Endothelial cell of umbilical vein (primary cell): ENCODE measurements at regions not wholly inside any gene's neighbourhood (a gene's known extent, or its start where the extent isn't known, plus 50 kb on each side); places are given as distances from the start of the nearest gene placed in this dataset.

ENCODE experiments used
- BruUV-seq: library from RNA; stranded (reverse); fragments of 400-500 nt; replicated peaks from 2 replicates; lab custom pipeline; 2021; lab: Mats Ljungman, UMichigan
- CTCF ChIA-PET: fragments of 300-600, 350-600 bp; sonication (Branson Sonifier 250); formaldehyde crosslinking; loops from one replicate; lab custom pipeline; 2021; ENCODE audit warnings: antibody characterized with exemption, inconsistent platforms; lab: Charles Lee
- POLR2A ChIA-PET: fragments of 300-600, 350-600 bp; sonication (Branson Sonifier 250); formaldehyde crosslinking; loops from one replicate; lab custom pipeline; 2021; ENCODE audit warnings: antibody characterized with exemption, inconsistent platforms; lab: Charles Lee
- DNase-seq: peaks from one replicate; pipeline ENCODE4 v3.0.0-alpha.2; 2011; ENCODE audit warnings: low read depth, low spot score
- FAIRE-seq: peaks from 2 replicates; lab custom pipeline; 2011; peaks lifted over from hg19 to GRCh38; lab: Jason Lieb, UNC
- H2AFZ ChIP-seq: 2 replicates; pipeline ENCODE4 v1.6.0; 2012; ENCODE audit warnings: low read depth, low read length, control low read depth, inconsistent platforms
- H3K27ac ChIP-seq: 2 replicates; pipeline ENCODE4 v1.5.1; 2011; ENCODE audit warnings: low read depth, mild to moderate bottlenecking, control low read depth, low read length, moderate library complexity; ENCODE audit not compliant: insufficient read depth
- H3K27me3 ChIP-seq, 2 experiments: 2 replicates each; pipeline versions ENCODE4 v1.6.0 to v1.6.1; 2011; ENCODE audit warnings: low read length in 2 of 2, mixed read lengths in 1 of 2; ENCODE audit not compliant: control insufficient read depth in 2 of 2, insufficient read depth in 2 of 2
- H3K36me3 ChIP-seq, 2 experiments: 2 replicates in 1 of 2; 3 replicates in 1 of 2; pipeline ENCODE4 v1.5.1; 2011; ENCODE audit warnings: low read length in 2 of 2, mild to moderate bottlenecking in 1 of 2, moderate library complexity in 1 of 2; ENCODE audit not compliant: control insufficient read depth in 2 of 2, insufficient read depth in 2 of 2; ENCODE audit errors: extremely low read depth in 1 of 2
- H3K4me1 ChIP-seq: 3 replicates; pipeline ENCODE4 v1.5.1; 2011; ENCODE audit warnings: mild to moderate bottlenecking, low read length; ENCODE audit not compliant: control insufficient read depth, insufficient read depth; ENCODE audit errors: extremely low read depth
- H3K4me2 ChIP-seq: 2 replicates; pipeline ENCODE4 v1.6.1; 2011; ENCODE audit warnings: low read length, control low read depth, mixed read lengths; ENCODE audit not compliant: insufficient read depth
- H3K4me3 ChIP-seq, 3 experiments: fragments of 200-600 bp in 1 of 3; sonication (generic), shearing (Covaris generic) in 1 of 3; replicated peaks in 1 of 3; 2 replicates each; pipeline ENCODE4 v1.5.1; 2011 to 2016; ENCODE audit warnings: control low read depth in 3 of 3, low read length in 3 of 3, mild to moderate bottlenecking in 2 of 3, inconsistent platforms in 1 of 3, low read depth in 1 of 3, moderate library complexity in 1 of 3; ENCODE audit not compliant: insufficient read depth in 1 of 3
- H3K79me2 ChIP-seq: 2 replicates; pipeline ENCODE4 v1.6.0; 2012; ENCODE audit warnings: low read length, inconsistent platforms; ENCODE audit not compliant: control insufficient read depth, insufficient read depth
- H3K9ac ChIP-seq: replicated peaks from 2 replicates; pipeline ENCODE3; 2011; ENCODE audit warnings: low read length, control low read depth; ENCODE audit not compliant: insufficient read depth; ENCODE audit errors: extremely low read depth
- H3K9me1 ChIP-seq: replicated peaks from 3 replicates; pipeline ENCODE4 v1.6.0; 2011; ENCODE audit warnings: mild to moderate bottlenecking, low read length; ENCODE audit not compliant: control insufficient read depth, insufficient read depth; ENCODE audit errors: extremely low read depth
- H3K9me3 ChIP-seq: replicated peaks from 2 replicates; pipeline ENCODE4 v1.5.1; 2012; ENCODE audit warnings: low read length, inconsistent platforms; ENCODE audit not compliant: control insufficient read depth, insufficient read depth
- H4K20me1 ChIP-seq: replicated peaks from 2 replicates; pipeline ENCODE3; 2011; ENCODE audit warnings: mild to moderate bottlenecking, low read length; ENCODE audit not compliant: control insufficient read depth, insufficient read depth; ENCODE audit errors: extremely low read depth
- CTCF ChIP-seq, 2 donors: IDR thresholded peaks; 1 replicate in 1 of 2; 2 replicates in 1 of 2; pipeline ENCODE4 v1.5.1; 2011; ENCODE audit warnings: low read length in 2 of 2, mild to moderate bottlenecking in 2 of 2, moderate library complexity in 2 of 2, control low read depth in 1 of 2, inconsistent platforms in 1 of 2, low read depth in 1 of 2; ENCODE audit not compliant: insufficient read depth in 1 of 2; ENCODE audit errors: extremely low read depth in 1 of 2
- MAX ChIP-seq: IDR thresholded peaks from 2 replicates; pipeline ENCODE4 v1.6.1; 2011; ENCODE audit not compliant: insufficient read depth, insufficient read length
- MYC ChIP-seq: IDR thresholded peaks from one replicate; pipeline ENCODE4 v1.6.1; 2011; ENCODE audit warnings: mild to moderate bottlenecking, low read depth, low read length
- dilution Hi-C: fragments of 300-500 bp; cut with MboI; formaldehyde crosslinking; loops from one replicate; pipeline ENCODE4 v1.15.0; 2019; ENCODE audit warnings: low sequenced_read_pairs; ENCODE audit not compliant: extremely low pct_ligation_motif_present
- intact Hi-C: fragments of 100-400 bp; cut with micrococcal nuclease; formaldehyde crosslinking; loops from one replicate; pipeline ENCODE4 v1.10.0; 2022

GRCh38 chr12:68410018-68410660 lies 78.0 kb upstream of the MDM1 start:
- peaks cover 0 to 2% of the 10 kb centered on the region in 2 experiments for H3K27me3 ChIP-seq
- ChIA-PET POLR2A (interaction anchor here (0.6 to 0.7 kb wide), 2 partner anchors 11 to 294 kb away, joined by 3 to 4 read pairs; no protein-coding TSS in a partner anchor), CTCF (no interaction called here)
- H3K9me3 ChIP-seq = no peaks in the 10 kb centered on the region
- H3K4me3 ChIP-seq = no peak overlapping the region
- FAIRE-seq (no peak), DNase-seq (no peak)
- H3K4me1 ChIP-seq = peaks cover 16% of the 10 kb centered on the region
- no peaks in the 10 kb centered on the region for H4K20me1 ChIP-seq
- H3K4me2 ChIP-seq = no peak overlapping the region
- H3K9ac ChIP-seq = no peak overlapping the region
- no peak overlapping the region for H3K27ac ChIP-seq
- intact Hi-C loops (no loop called here), dilution Hi-C loops (no loop called here)
- no peaks in the 10 kb centered on the region for H3K9me1 ChIP-seq
- H2AFZ ChIP-seq = no peak overlapping the region
- no TSS peak for BruUV-seq
- no peaks in the 10 kb centered on the region for H3K79me2 ChIP-seq
- no peak for TF ChIP-seq MAX
- H3K36me3 ChIP-seq = no peaks in the 10 kb centered on the region

- H3K4me3 ChIP-seq = no peak overlapping the region
- H3K27me3 ChIP-seq = peaks cover 0 to 2% of the 10 kb centered on the region in 2 experiments
- ChIA-PET POLR2A (no interaction called here), CTCF (no interaction called here)
- H2AFZ ChIP-seq = no peak overlapping the region
- H3K79me2 ChIP-seq = no peaks in the 10 kb centered on the region
- H3K9ac ChIP-seq = no peak overlapping the region
- no peak for FAIRE-seq
- H3K4me1 ChIP-seq = peaks cover 4% of the 10 kb centered on the region
- dilution Hi-C loops = no loop called here
- no peak overlapping the region for H3K4me2 ChIP-seq
- H3K36me3 ChIP-seq = no peaks in the 10 kb centered on the region
- H3K27ac ChIP-seq = no peak overlapping the region
- no TSS peak for BruUV-seq
- no peaks in the 10 kb centered on the region for H3K9me1 ChIP-seq
- TF ChIP-seq CTCF (IDR thresholded peaks at IDR 0.05; ENCODE audit: extremely low read depth in 1 of 2, insufficient read depth in 1 of 2, low read depth in 1 of 2, low read length in 2 of 2) = no peak
- TF ChIP-seq MYC = no peak
- H3K9me3 ChIP-seq = no peaks in the 10 kb centered on the region
- no peaks in the 10 kb centered on the region for H4K20me1 ChIP-seq
- intact Hi-C loops = no loop called here
- DNase-seq = no peak
These were observed 79.2 kb upstream of the MDM1 start for GRCh38 chr12:68411371-68411770.
